ENCODE measurements at regions not wholly inside any gene's neighbourhood (a gene's known extent, or its start where the extent isn't known, plus 50 kb on each side); places are given as distances from the start of the nearest gene placed in this dataset.
"Not testable (repeated sequence)": the region's sequence is repeated elsewhere in the genome, so short reads cannot be mapped to it uniquely, and the experiment has no call there.

DNA sequence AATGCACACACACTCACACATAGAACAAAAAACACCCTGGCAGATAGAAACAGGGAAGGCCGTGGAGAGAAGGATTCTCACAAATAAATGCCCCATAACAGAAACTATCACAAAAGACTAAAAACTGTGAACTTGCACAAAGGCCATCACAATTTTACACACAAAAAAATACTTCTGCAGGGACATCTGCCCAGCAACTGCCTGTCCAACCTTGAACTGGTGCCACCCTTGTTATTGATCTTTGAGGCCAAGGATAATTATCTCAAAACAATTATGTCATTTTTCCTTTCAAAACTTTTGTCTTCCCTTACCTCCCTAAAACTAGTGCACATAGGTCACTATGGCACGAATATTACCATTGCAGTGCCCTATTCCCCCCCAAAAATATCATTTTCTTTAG is 143.8 kb upstream of the KCTD3 start:
- H3K27ac ChIP-seq = no peak overlapping the region
- 63 to 66% methylated on average over 2 of the region's 2 CpGs for WGBS, 2 donors
- no peak overlapping the region for H3K4me3 ChIP-seq
- no peaks in the 10 kb centered on the region for H3K4me1 ChIP-seq
- H3K9me3 ChIP-seq = peaks cover 0 to 13% (median 0%) of the 10 kb centered on the region in 4 donors
- no peaks in the 10 kb centered on the region for H3K27me3 ChIP-seq
- TF ChIP-seq EP300 (IDR thresholded peaks at IDR 0.05) = no peak
- no peak for TF ChIP-seq POLR2A (IDR thresholded peaks at IDR 0.05)
- TF ChIP-seq, protein P1, sequence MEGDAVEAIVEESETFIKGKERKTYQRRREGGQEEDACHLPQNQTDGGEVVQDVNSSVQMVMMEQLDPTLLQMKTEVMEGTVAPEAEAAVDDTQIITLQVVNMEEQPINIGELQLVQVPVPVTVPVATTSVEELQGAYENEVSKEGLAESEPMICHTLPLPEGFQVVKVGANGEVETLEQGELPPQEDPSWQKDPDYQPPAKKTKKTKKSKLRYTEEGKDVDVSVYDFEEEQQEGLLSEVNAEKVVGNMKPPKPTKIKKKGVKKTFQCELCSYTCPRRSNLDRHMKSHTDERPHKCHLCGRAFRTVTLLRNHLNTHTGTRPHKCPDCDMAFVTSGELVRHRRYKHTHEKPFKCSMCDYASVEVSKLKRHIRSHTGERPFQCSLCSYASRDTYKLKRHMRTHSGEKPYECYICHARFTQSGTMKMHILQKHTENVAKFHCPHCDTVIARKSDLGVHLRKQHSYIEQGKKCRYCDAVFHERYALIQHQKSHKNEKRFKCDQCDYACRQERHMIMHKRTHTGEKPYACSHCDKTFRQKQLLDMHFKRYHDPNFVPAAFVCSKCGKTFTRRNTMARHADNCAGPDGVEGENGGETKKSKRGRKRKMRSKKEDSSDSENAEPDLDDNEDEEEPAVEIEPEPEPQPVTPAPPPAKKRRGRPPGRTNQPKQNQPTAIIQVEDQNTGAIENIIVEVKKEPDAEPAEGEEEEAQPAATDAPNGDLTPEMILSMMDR (IDR thresholded peaks at IDR 0.05) = no peak
- H3K36me3 ChIP-seq = no peaks in the 10 kb centered on the region
- no peak for DNase-seq (ENCODE audit: low spot score in 2 of 2)

DNA sequence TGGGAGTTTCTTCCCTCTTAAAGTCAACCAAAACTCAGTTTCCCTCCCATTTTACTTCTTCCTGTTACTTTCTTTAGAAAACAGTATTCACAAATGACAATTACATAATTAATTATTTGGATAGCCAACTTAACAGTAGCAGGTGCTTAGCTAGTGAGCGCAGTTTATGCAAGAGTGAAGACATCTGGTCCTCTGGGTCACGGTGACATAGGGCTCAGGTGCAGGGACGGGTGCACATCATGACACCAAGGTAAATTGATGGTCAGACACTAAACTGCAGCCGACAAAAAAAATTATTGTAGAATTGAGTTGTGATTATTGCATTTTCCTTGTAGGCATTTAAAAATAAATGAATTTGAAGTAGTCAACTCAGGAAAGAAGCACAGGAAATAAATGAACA is 142.0 kb upstream of the KCTD3 start:
- DNase-seq (ENCODE audit: low spot score in 2 of 2) = no peak
- no peak overlapping the region for H3K4me3 ChIP-seq
- H3K27me3 ChIP-seq = no peaks in the 10 kb centered on the region
- TF ChIP-seq POLR2A (IDR thresholded peaks at IDR 0.05) (no peak), EP300 (IDR thresholded peaks at IDR 0.05) (no peak)
- TF ChIP-seq, protein P1 (IDR thresholded peaks at IDR 0.05) = no peak
- H3K36me3 ChIP-seq = no peaks in the 10 kb centered on the region
- no peak overlapping the region for H3K27ac ChIP-seq
- peaks cover 0 to 18% (median 0%) of the 10 kb centered on the region in 4 donors for H3K9me3 ChIP-seq
- no peaks in the 10 kb centered on the region for H3K4me1 ChIP-seq
- 82 to 91% methylated on average over 4 of the region's 4 CpGs for WGBS, 2 donors

DNA sequence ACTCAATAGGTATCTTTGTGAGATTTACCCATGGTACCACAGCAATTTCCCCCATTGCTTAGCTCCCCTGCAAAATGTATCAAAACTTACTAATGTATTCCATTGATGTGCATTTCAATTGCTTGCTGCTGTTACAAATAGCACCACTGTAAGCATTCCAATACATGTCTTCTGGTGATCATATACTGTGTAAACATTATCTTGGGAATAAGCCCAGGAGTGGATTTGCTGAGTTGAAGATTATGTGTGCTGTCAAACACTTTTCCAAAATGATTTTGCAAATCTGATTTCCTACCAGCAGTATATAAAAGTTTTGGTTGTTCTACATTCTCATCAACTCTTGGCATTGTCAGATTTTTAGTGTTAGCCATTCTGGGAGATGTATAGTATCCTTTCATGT is 141.0 kb upstream of the KCTD3 start:
- Histone ChIP-seq H3K36me3 (no peaks in the 10 kb centered on the region), H3K4me3 (no peak overlapping the region), H3K4me1 (no peaks in the 10 kb centered on the region), H3K27me3 (no peaks in the 10 kb centered on the region), H3K9me3 (peaks cover 0 to 18% (median 0%) of the 10 kb centered on the region in 4 donors), H3K27ac (no peak overlapping the region)
- DNase-seq (ENCODE audit: low spot score in 2 of 2) = no peak
- TF ChIP-seq, protein P1 (IDR thresholded peaks at IDR 0.05) = no peak
- TF ChIP-seq POLR2A (IDR thresholded peaks at IDR 0.05) (no peak), EP300 (IDR thresholded peaks at IDR 0.05) (no peak)

DNA sequence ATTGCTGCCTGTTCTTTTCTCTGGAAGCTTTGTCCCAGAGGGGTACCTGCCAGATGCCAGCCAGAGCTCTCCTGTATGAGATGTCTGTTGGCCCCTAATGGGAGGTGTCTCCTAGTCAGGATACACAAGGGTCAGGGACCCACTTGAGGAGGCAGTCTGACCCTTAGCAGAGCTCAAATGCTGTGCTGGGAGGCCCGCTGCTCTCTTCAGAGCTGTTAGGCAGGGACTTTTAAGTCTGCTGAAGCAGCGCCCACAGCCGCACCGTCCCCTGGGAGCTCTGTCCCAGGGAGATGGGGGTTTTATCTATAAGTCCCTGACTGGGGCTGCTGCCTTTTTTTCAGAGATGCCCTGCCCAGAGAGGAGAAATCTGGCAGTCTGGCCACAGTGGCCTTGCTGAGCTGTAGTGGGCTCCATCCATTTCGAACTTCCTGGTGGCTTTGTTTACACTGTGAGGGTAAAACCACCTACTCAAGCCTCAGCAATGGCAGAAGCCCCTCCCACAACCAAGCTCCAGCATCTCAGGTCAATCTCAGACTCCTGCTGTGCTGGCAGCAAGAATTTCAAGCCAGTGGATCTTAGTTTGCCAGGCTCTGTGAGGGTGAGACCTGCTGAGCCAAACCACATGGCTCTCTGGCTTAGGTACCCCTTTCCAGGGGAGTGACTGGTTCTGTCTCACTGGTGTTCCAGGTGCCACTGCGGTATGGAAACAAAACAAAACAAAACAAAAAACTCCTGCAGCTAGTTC is 134.4 kb upstream of the KCTD3 start:
- H3K9me3 ChIP-seq = peaks cover 0 to 11% (median 0%) of the 10 kb centered on the region in 4 donors
- not testable (repeated sequence) for DNase-seq (ENCODE audit: low spot score in 2 of 2); H3K4me3 ChIP-seq; H3K27me3 ChIP-seq; H3K27ac ChIP-seq; H3K4me1 ChIP-seq; H3K36me3 ChIP-seq
- 83% methylated on average over 3 to 6 of the region's 6 CpGs for WGBS, 2 donors

DNA sequence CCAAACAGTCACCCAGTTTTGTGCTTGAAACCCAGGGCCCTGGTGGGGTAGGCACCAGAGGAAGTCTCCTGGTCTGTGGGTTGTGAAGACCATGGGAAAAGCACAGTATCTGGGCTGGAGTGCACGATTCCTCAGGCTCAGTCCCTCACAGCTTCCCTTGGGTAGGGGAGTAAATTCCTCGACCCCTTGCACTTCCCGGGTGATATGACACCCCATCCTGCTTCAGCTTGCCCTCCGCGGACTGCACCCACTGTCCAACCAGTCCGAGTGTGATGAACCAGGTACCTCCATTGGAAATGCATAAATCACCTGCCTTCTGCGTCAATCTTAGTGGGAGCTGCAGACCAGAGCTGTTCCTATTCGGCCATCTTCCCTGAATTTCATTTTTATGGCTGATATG is 133.9 kb upstream of the KCTD3 start:
- Histone ChIP-seq H3K27me3 (no peaks in the 10 kb centered on the region), H3K4me1 (no peaks in the 10 kb centered on the region), H3K4me3 (no peak overlapping the region), H3K36me3 (no peaks in the 10 kb centered on the region), H3K27ac (no peak overlapping the region), H3K9me3 (peaks cover 0 to 5% (median 0%) of the 10 kb centered on the region in 4 donors)
- WGBS, 2 donors = 83 to 88% methylated on average over 8 of the region's 8 CpGs
- TF ChIP-seq POLR2A (IDR thresholded peaks at IDR 0.05) (no peak), EP300 (IDR thresholded peaks at IDR 0.05) (no peak)
- TF ChIP-seq, protein P1 (IDR thresholded peaks at IDR 0.05) = no peak
- no peak for DNase-seq (ENCODE audit: low spot score in 2 of 2)

Measured in tibial nerve (tissue), 4 donors.